ENCODE measurements at regions not wholly inside any gene's neighbourhood (a gene's known extent, or its start where the extent isn't known, plus 50 kb on each side); places are given as distances from the start of the nearest gene placed in this dataset.

- in situ Hi-C loops (cut with HindIII; ENCODE audit: low pct_unique_long_range_greater_than_20kb, low sequenced_read_pairs) (no loop called here), intact Hi-C loops (cut with micrococcal nuclease; ENCODE audit: unreplicated experiment) (no loop called here)
- no peaks in the 10 kb centered on the region for H3K9me3 ChIP-seq (ENCODE audit: control insufficient read depth, insufficient read depth, low read depth, low read length)
- no peak for ATAC-seq
- POLR2A ChIA-PET = no interaction called here
- no peaks in the 10 kb centered on the region for H3K4me1 ChIP-seq (ENCODE audit: control insufficient read depth, insufficient read depth, low read length)
- TF ChIP-seq, protein P1, sequence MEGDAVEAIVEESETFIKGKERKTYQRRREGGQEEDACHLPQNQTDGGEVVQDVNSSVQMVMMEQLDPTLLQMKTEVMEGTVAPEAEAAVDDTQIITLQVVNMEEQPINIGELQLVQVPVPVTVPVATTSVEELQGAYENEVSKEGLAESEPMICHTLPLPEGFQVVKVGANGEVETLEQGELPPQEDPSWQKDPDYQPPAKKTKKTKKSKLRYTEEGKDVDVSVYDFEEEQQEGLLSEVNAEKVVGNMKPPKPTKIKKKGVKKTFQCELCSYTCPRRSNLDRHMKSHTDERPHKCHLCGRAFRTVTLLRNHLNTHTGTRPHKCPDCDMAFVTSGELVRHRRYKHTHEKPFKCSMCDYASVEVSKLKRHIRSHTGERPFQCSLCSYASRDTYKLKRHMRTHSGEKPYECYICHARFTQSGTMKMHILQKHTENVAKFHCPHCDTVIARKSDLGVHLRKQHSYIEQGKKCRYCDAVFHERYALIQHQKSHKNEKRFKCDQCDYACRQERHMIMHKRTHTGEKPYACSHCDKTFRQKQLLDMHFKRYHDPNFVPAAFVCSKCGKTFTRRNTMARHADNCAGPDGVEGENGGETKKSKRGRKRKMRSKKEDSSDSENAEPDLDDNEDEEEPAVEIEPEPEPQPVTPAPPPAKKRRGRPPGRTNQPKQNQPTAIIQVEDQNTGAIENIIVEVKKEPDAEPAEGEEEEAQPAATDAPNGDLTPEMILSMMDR (IDR thresholded peaks at IDR 0.05) = no peak
- TF ChIP-seq SIN3A (IDR thresholded peaks at IDR 0.05; ENCODE audit: borderline replicate concordance, insufficient read depth, low read depth, low read length) = no peak
- DNase-seq (ENCODE audit: low read depth, low spot score) = no peak
- BruUV-seq (replicated peaks) = no TSS peak
- H3K27ac ChIP-seq (ENCODE audit: low read length) = no peak overlapping the region
- no peak overlapping the region for H3K4me3 ChIP-seq (ENCODE audit: low read depth in 2 of 2, low read length in 2 of 2)
- CTCF ChIA-PET = no interaction called here
- no peaks in the 10 kb centered on the region for H3K36me3 ChIP-seq (ENCODE audit: control insufficient read depth, insufficient read depth, low read length)
- H3K27me3 ChIP-seq (ENCODE audit: control insufficient read depth, insufficient read depth, low read length) = no peaks in the 10 kb centered on the region
These were observed 90.8 kb upstream of the CCDC190 start for GRCh38 chr1:162951553-162952315.

DNA sequence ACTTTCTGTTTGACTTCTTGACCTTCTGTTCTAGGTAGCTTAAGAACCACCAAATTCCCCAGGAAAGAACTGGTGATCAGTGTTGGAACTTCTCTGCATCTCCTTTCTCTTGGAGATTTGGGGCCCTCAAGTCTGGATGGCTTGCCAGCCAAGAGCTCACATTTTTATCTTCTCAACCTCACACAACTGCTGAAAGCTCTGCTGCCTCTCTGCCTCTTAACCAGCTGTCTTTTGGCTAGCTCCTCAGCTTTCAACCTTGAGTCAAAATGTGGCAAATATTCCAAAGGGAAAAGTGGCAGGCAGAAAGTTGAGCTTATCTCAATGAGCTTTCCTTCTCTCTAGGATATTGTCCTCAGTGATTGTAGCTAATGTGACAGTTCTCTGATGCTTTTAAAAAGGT is 89.2 kb upstream of the CCDC190 start:
- in situ Hi-C loops (cut with HindIII; ENCODE audit: low pct_unique_long_range_greater_than_20kb, low sequenced_read_pairs) = no loop called here
- CTCF ChIA-PET = no interaction called here

More for the DNA sequence above, 89.2 kb upstream of the CCDC190 start:
- Histone ChIP-seq H3K27ac (ENCODE audit: low read length) (no peak overlapping the region), H3K4me3 (ENCODE audit: low read depth in 2 of 2, low read length in 2 of 2) (no peak overlapping the region), H3K36me3 (ENCODE audit: control insufficient read depth, insufficient read depth, low read length) (no peaks in the 10 kb centered on the region), H3K9me3 (ENCODE audit: control insufficient read depth, insufficient read depth, low read depth, low read length) (no peaks in the 10 kb centered on the region), H3K27me3 (ENCODE audit: control insufficient read depth, insufficient read depth, low read length) (no peaks in the 10 kb centered on the region), H3K4me1 (ENCODE audit: control insufficient read depth, insufficient read depth, low read length) (no peaks in the 10 kb centered on the region)
- no TSS peak for BruUV-seq (replicated peaks)
- ATAC-seq = no peak
- DNase-seq (ENCODE audit: low read depth, low spot score) = no peak
- intact Hi-C loops (cut with micrococcal nuclease; ENCODE audit: unreplicated experiment) = no loop called here
- POLR2A ChIA-PET = no interaction called here
- TF ChIP-seq TCF7L2 (IDR thresholded peaks at IDR 0.05; ENCODE audit: low read depth, low read length) (no peak), REST (IDR thresholded peaks at IDR 0.05; ENCODE audit: insufficient read depth in 1 of 2, low read depth in 2 of 2, low read length in 1 of 2) (no peak), POLR2AphosphoS5 (IDR thresholded peaks at IDR 0.05; ENCODE audit: low read depth, low read length) (no peak), SIN3A (IDR thresholded peaks at IDR 0.05; ENCODE audit: borderline replicate concordance, insufficient read depth, low read depth, low read length) (no peak)
- TF ChIP-seq, protein P1 (IDR thresholded peaks at IDR 0.05) = no peak
